ENCODE measurements at regions not wholly inside any gene's neighbourhood (a gene's known extent, or its start where the extent isn't known, plus 50 kb on each side); places are given as distances from the start of the nearest gene placed in this dataset.

- TF ChIP-seq, protein P1, sequence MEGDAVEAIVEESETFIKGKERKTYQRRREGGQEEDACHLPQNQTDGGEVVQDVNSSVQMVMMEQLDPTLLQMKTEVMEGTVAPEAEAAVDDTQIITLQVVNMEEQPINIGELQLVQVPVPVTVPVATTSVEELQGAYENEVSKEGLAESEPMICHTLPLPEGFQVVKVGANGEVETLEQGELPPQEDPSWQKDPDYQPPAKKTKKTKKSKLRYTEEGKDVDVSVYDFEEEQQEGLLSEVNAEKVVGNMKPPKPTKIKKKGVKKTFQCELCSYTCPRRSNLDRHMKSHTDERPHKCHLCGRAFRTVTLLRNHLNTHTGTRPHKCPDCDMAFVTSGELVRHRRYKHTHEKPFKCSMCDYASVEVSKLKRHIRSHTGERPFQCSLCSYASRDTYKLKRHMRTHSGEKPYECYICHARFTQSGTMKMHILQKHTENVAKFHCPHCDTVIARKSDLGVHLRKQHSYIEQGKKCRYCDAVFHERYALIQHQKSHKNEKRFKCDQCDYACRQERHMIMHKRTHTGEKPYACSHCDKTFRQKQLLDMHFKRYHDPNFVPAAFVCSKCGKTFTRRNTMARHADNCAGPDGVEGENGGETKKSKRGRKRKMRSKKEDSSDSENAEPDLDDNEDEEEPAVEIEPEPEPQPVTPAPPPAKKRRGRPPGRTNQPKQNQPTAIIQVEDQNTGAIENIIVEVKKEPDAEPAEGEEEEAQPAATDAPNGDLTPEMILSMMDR (IDR thresholded peaks at IDR 0.05), result no peak
- no peak for TF ChIP-seq ZFX (IDR thresholded peaks at IDR 0.05; ENCODE audit: borderline replicate concordance)
Measured at GRCh38 chr3:107205358-107205757, 171.9 kb upstream of the CCDC54 start.

All from 22Rv1 (cell line).